HG02852 (cell line): ENCODE measurements at regions not wholly inside any gene's neighbourhood (a gene's known extent, or its start where the extent isn't known, plus 50 kb on each side); places are given as distances from the start of the nearest gene placed in this dataset.

Source experiments
- ATAC-seq: cut with Tn5 transposase; IDR thresholded peaks from one replicate; pipeline ENCODE4 v1.9.1; 2021; ENCODE audit warnings: mild to moderate bottlenecking, moderate library complexity; ENCODE audit not compliant: unreplicated experiment

GRCh38 chr13:106243011-106243565 lies 292.4 kb downstream of the EFNB2 start:
- ATAC-seq = no peak

- no peak for ATAC-seq
Measured at GRCh38 chr13:106241974-106242953, 293.2 kb downstream of the EFNB2 start.

GRCh38 chr13:106238690-106239089 lies 296.8 kb downstream of the EFNB2 start:
- ATAC-seq = no peak

GRCh38 chr13:106234636-106235035 lies 300.8 kb downstream of the EFNB2 start:
- ATAC-seq = no peak

- no peak for ATAC-seq
Measured at GRCh38 chr13:106233134-106233735, 302.2 kb downstream of the EFNB2 start.

- ATAC-seq = no peak
Measured at GRCh38 chr13:106232681-106233080, 302.8 kb downstream of the EFNB2 start.

- no peak for ATAC-seq
Measured at GRCh38 chr13:106230450-106230849, 305.0 kb downstream of the EFNB2 start.

- no peak for ATAC-seq
Measured at GRCh38 chr13:106225126-106225525, 310.3 kb downstream of the EFNB2 start.

- no peak for ATAC-seq
Measured at GRCh38 chr13:106220211-106220610, 315.3 kb downstream of the EFNB2 start.

GRCh38 chr13:106213028-106213757 lies 322.3 kb downstream of the EFNB2 start:
- no peak for ATAC-seq

- ATAC-seq = no peak
Measured at GRCh38 chr13:106212386-106213010, 323.0 kb downstream of the EFNB2 start.

GRCh38 chr13:106210324-106210723 lies 325.1 kb downstream of the EFNB2 start:
- no peak for ATAC-seq

GRCh38 chr13:106205871-106206270 lies 329.6 kb downstream of the EFNB2 start:
- no peak for ATAC-seq

- ATAC-seq = no peak
Measured at GRCh38 chr13:106197496-106197895, 338.0 kb downstream of the EFNB2 start.

GRCh38 chr13:106187501-106188095 lies 347.9 kb downstream of the EFNB2 start:
- ATAC-seq = no peak

GRCh38 chr13:106187101-106187500 lies 348.4 kb downstream of the EFNB2 start:
- no peak for ATAC-seq

- no peak for ATAC-seq
Measured at GRCh38 chr13:106186366-106187030, 349.0 kb downstream of the EFNB2 start.

GRCh38 chr13:106184790-106185189 lies 350.7 kb downstream of the EFNB2 start:
- ATAC-seq = no peak

- ATAC-seq = no peak
Measured at GRCh38 chr13:106183410-106184065, 351.9 kb downstream of the EFNB2 start.
